HG03521 (cell line): ENCODE measurements at regions not wholly inside any gene's neighbourhood (a gene's known extent, or its start where the extent isn't known, plus 50 kb on each side); places are given as distances from the start of the nearest gene placed in this dataset.
"Not testable (repeated sequence)": the region's sequence is repeated elsewhere in the genome, so short reads cannot be mapped to it uniquely, and the experiment has no call there.

ENCODE experiments used
- ATAC-seq: cut with Tn5 transposase; IDR thresholded peaks from one replicate; pipeline ENCODE4 v1.9.1; 2021; ENCODE audit warnings: mild to moderate bottlenecking, moderate library complexity; ENCODE audit not compliant: unreplicated experiment

DNA sequence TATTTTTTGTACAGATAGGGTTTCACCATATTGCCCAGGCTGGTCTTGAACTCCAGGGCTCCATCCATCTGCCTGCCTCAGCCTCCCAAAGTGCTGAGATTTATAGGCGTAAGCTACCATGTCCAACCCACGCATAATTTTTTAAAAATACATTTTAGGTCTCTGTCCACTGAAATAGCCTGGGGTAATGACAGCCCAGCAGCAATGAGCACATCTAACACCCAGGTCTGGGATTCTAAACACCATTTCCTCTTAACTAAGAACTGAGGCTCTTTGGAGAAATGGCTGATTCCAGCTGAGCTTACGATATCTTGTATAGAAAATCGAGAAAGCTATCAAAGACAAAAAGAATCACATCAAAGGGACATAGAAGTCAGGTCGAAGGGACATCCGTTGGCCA lies 245.3 kb downstream of the PARN start:
- no peak for ATAC-seq

DNA sequence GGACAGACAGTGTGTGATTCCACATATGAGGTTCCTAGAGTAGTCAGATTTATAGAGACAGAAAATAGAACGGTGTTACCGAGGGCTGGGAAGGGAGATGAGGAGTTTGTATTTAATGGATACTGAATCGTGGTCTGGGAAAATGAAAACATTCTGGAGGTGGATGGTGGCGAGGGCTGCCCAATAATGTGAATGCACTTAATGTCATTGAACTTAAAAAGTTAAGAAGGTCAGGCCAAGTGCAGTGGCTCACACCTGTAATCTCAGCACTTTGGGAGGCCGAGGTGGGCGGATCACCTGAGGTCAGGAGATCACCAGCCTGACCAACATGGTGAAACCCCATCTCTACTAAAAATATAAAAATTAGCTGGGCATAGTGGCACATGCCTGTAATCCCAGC lies 246.2 kb downstream of the PARN start:
- not testable (repeated sequence) for ATAC-seq

DNA sequence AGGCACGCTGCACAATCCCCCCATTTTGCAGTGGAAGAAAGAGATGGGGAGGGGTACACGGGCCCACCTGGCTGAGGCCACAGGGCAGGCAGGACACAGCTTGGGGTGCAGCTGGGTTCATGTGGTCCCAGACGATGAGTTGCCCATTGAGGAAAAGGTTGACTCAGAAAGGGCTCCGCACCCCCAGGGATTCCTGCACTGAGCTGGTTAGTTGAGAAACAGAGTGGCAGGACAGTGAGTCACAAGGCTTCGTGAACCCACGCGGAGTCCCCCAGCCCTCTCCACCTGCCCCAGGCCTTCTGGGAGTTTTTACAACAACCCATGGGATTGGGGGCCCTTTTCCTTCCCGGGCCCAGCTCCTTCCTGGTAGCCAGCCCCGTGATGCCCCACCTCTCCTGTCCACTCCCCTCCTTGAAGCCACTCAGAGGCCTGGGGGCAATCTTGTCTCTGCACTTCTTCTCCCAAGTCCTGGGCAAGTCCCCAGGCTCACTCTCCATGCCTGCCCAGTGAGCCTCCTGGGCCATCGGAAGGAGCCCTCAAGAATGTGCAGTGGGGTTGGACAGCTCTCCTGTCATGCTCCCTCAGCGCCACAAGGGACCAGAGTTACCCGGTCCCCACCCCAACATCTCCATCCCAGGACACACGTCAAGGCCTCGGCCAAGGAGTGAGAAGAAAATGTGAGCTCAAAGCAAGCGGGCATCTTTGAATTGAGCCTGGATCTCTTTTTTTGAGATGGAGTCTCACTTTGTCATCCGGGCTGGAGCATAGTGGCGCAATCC lies 251.2 kb downstream of the PARN start:
- ATAC-seq = no peak

DNA sequence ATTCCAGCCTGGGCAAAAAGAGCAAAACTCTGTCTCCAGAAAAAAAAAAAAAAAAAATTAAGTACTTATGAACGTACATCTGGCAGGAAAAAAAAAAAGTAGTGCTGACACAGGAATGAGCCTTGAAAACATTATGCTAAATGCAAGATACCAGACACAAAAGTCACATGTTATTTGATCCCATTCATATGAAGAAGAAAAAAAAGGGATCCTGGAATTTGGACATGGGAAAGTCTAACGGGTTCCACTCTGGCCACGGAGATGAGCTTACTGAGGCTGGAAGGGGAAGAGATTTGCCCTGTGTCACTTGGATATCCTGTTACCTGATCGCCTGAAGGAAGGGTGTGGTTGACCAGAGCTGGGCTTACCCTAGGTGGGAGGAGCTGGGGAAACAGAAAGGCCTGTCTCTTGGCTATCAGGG lies 251.9 kb downstream of the PARN start:
- no peak for ATAC-seq

DNA sequence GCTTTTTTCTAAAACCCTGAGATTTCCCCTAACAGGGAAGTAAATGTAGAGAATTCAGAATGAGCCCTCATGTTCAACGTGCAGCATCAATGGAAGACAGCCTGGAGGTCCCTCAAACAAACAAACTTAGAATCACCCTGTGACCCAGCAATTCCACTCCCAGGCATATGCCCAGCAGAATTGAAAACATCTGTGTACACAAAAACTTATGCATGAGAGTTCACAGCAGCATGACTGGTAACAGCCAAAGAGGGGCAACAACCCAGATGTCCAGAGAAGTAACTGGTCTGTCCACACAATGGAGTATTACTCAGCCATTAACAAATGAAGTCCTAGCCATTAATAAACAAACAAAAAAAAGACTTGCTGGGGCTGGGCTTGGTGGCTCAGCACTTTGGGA lies 252.7 kb downstream of the PARN start:
- ATAC-seq = no peak

DNA sequence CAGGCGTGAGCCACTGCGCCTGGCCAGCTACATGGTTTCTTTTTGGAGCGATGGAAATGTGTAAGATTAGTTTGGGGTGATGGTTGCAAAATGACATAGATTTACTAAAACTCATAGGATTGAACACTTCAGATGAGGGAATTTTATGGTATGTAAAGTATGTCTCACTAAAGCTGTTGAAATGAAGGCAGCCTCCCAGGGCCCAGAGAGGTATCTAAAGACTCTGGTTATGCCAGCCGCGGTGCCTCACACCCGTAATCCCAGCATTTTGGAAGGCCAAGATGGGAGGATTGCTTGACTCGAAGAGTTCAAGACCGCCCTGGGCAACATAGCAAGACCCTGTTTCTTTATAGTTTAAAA lies 254.9 kb downstream of the PARN start:
- no peak for ATAC-seq

DNA sequence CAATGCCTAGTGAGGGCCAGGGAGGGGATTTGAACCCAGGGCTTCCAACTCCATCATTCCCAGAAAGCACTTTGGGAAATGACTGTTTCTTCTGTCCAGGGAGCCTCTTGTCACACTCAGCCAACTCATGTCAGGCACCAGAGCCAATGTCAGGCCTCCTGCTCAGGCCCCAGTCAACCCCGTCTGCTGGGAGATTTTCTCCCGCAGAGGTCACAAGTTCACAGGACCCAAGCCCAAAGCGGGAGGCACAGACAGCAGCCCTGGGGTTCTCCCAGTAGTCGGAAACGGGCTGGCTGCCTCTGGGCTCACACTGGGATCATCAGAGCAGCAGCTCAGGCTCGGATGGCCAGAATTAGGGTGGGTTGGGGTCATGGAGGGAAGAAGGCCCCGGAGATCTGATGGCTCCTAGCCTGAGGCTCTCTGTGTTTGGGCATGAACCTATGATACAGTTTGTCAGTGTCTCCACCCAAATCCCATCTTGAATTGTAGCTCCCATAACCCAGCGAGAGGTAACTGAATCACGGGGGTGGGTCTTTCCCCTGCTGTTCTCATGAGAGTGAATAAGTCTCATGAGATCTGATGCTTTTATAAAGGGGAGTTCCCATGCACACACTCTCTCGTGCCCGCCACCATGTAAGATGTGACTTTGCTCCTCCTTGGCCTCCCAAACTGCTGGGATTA lies 255.5 kb downstream of the PARN start:
- ATAC-seq = no peak

DNA sequence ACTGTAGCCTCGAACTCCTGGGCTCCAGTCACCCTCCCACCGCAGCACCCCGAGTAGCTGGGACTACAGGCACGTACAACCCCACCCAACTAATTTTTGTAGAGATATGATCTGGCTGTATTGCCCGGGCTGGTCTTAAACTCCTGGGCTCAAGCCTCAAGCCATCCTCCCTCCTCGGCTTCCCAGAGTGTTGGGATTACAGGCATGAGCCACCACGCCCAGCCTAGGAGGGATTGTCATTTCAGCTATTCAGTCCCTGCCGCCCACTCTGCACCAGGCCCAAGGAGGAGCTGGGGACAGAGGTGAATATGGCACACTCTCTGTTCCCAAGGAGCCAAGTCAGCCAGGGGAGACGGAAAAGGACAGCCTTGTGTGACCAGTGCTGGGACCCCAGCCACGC lies 256.2 kb downstream of the PARN start:
- no peak for ATAC-seq

DNA sequence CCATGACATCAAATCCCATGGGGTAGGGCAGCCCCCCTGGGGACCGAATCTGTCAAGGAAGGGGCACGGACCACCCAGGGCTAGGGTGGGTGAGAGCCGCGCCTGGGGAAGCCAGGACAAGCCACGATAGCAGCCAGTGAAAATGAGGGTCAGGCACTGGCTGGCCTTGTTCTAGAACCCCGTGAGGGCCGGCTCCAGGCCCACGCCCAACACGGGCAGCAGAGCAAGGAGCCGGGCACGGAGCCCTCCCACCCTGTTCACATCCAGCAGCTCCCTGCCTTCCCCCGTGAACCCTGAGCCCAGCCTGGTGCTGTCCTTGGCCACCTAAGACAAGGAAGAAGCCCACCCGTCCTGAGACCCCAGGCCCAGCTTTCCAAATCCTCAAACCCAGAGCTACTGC lies 256.7 kb downstream of the PARN start:
- no peak for ATAC-seq

DNA sequence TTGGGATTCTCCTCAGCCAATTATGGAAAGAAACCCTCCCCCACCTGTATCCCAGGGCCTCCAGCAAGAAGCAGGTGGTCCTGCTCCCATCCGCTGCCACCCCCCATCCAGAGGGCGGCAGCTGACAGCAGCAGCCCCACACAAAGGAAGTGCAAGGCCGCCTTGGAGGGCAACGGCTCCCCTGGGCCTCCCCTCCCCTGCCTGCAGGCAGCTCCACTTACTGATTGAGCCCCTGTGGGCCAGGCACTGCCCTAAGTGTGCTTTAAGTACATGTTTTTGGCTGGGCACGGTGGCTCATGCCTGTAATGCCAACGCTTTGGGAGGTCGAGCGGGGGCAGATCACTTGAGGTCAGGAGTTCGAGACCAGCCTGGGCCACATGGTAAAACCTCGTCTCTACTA lies 257.6 kb downstream of the PARN start:
- ATAC-seq = no peak

DNA sequence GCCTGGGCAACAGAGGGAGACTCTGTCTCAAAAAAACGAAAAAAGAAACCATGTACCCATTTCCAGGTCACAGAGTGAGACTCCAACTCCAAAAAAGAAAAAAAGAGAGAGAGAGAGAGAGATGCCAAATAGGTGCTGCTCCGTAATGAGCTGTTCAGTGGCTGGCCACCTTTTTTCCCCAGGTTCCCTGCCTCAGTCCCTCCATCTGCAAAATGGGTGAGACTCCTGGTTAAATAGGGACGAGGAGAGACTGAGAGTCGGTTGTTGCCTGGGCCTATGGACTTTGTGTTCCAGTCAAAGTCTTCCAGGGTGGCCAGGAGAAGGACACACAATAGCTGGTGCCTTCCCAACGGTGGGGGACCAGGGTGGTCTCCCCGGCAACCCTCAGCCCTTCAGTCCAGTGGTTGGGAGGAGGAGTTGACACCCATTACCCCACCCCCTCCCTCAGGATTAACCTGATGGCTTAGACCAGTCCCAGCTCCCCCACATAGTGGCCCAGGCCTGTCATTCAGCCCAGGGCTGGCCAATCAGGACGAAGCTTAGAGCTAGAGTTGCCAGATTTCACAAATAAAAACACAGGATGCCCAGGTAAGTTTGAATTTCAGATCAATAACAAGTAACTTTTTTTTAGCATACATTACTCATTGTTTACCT lies 258.2 kb downstream of the PARN start:
- no peak for ATAC-seq

DNA sequence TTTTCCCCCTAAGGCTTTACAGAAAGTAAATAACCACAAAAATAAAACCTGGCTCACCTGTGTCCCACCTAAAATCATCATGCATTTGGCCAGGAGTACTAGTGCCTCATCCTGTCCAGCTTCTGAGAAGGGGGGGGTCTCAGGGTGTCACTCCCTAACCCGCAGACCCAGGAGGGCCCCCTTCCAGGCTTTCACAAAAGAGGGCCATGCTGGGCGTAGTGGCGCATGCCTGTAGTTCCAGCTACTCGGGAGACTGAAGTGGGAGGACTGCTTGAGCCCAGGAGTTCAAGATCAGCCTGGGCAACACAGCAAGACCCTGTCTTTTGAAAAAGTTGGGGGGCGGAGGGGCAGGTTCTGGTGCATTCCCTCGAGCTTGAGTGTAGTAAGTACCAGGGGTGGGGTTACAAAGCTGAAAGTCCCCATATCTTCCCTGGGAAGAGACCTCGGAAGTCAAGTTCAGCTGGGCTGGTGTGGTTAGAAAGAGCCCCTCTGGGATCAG lies 259.3 kb downstream of the PARN start:
- no peak for ATAC-seq

DNA sequence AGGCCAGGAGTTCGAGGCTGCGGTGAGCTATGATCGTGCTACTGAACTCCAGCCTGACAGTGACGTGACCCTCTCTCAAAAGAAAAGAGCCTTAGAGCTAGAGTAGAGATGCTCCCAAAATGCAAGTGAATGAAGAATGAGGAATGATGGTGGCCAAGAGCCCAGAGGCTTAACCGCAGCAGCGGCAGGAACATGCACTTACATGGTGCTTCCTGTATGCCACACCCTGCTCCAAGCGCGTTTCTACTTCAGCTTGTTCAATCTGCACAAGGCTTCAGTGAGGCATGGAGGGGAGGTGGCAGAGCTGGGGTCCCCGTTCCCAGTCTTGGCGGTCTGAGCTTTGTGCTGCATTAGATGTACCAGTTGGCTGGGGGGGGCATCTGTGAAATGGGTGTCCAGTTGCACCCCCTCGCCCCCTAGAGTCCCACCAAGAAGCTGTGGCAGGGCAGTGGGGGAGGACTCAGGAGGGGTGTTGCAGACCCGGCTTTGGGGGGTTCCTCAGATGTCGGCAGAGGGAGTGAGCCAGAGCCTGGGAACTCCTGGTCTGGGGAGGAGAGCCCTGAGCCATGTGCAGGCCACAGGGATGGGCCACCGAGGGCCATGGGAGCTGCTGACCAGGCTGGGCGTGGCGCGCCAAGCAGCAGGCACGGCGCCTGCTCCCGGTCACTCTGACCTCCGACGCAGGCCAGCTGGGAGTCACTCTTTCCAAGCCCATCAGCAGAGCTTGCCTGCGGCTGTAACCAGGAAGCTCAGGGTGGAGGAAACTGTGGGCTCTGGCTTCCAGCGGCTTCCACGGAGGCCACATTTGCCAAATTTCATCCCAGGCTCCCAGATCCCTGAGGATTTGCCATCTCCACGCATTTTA lies 260.1 kb downstream of the PARN start:
- no peak for ATAC-seq

DNA sequence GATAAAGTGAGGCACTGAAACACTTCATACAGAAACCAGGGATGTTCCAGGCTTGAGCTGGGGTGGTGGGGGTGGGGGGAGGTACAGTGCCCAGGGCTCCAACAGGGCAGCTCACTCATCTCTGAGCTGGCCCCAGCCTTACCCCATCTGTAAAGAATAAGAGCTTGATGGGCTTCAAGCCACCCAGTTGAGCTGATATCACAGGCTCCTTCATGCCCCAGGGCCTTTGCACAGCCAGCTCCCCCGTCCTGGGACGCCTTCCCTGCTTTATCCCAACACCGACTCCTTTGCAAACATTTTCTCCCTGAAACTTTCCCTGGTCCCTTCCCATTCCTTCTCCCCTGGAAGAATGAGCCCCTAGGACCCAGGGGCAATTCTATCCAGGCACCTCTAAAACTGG lies 261.7 kb downstream of the PARN start:
- no peak for ATAC-seq

DNA sequence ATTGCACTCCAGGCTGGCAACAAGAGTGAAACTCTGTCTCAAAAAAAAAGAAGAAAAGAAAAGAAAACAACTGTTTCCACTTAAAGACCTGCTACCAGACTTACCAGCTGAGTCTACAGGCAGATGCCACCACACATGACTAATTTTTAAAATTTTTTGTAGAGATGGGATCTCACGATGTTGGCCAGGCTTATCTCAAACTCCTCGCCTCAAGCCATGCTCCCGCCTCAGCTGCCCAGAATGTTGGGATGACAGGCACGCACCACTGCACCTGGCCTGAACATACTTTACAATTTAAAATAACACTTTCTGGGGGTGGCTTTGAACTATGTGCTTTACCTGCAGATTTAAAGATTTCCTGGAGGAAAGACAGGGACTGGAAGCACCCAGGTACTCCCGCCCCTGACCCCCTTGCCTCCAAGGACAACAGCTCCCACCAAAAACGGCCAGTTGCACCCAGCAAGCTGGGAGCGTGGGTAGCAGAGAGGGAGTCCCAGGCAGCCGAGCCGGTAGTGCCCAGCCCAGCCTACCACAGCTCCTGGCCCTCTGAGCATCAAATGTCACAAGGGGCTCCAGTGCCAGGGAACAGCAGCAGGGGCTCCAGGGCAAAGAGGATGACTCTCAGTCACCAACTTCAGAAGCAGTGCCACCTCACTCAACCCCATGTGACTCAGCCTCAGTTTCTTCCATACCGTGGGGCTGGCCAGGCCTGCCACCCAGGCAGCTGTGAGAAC lies 262.9 kb downstream of the PARN start:
- no peak for ATAC-seq

DNA sequence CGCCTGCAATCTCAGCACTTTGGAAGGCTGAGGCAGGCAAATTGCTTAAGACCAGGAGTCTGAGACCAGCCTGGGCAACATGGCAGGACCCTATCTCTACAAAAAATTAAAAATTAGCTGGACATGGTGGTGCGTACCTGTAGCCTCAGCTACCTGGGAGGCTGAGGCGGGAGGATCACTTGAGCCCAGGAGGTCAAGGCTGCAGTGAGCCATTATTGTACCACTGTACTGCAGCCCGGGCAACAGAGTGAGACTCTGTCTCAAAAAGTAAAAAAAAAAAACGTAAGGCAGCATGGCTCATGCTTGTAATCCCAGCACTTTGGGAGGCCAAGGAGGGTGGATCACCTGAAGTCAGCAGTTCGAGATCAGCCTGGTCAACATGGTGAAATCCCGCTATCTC lies 263.6 kb downstream of the PARN start:
- no peak for ATAC-seq

DNA sequence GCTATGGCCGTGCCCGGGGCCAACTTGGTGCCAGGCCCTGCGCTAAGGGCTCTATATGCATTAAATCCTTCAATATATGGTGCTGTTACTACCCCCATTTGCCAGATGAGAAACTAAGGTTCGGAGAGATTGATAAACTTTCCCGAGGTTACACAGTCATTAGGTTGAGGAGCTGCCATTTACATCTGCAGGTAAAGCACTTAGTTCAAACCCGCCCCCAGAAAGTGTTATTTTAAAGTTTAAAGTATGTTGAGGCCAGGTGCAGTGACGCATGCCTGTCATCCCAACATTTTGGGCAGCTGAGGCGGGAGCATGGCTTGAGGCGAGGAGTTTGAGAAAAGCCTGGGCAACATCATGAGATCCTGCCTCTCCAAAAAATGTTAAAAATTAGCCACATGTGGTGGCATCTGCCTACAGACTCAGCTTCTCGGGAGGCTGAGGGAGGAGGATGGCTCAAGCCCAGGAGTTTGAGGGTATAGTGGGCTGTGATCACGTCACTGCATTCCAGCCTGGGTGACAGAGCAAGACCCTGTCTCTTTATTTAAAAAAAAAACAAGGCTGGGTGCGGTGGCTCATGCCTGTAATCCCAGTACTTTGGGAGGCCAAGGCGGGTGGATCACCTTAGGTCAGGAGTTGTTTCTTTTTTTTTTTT lies 264.7 kb downstream of the PARN start:
- ATAC-seq = no peak

DNA sequence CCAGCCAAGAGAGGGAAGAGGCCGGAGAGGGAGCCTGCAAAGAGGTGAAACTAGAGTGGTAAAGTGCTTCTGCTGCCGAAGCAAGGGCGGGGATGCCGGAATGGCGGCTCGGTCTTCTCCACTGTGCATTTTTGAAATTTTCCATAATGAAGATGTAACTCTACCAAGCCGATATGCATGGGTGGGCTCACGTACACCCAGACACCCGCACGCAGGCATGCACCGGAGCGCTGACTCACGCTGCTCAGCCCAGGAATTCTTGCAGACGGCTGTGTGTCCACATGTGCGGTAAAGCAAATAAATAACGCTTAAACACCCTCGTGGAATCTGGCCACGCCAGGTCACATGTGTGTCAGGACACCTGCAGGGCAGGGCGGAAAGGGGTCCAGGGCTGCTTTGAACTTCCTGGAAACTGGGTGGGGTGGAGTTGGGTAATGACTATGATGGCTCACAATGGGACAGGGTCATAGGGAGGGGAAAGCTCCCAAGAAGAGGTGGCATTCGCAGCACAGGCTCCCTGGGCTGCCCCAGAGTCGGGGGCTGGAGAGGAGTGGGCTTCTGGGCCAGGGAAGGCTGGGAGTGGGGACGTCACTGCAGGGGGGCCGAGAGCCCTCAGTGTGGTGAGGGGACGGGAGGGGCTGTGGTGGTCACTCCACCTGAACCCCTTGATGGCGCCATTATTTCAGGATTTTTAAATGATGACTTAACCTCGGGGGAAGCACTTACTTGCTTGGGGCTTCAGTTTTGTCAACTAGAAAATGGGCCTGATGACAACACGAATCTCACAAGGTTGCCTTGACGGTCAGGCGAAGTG lies 265.5 kb downstream of the PARN start:
- no peak for ATAC-seq

DNA sequence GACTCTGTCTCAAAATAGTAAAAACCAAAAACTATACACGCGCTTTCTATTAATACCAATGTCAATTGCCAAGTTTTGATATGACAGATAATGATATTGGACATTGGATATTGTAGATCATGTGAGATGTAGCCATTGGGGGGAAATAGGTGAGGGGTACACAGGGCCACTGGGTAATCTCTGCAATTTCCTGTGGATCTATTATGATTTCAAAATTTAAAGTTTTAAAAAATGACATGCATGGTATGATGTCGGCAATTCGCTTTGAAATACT lies 266.0 kb downstream of the PARN start:
- ATAC-seq = no peak
